ENCODE measurements at regions not wholly inside any gene's neighbourhood (a gene's known extent, or its start where the extent isn't known, plus 50 kb on each side); places are given as distances from the start of the nearest gene placed in this dataset.

- H3K27ac ChIP-seq: no peak overlapping the region
- H3K27me3 ChIP-seq: no peaks in the 10 kb centered on the region
- no peaks in the 10 kb centered on the region for H3K36me3 ChIP-seq
- TF ChIP-seq POLR2A (IDR thresholded peaks at IDR 0.05) (no peak), CTCF (IDR thresholded peaks at IDR 0.05) (no peak)
- no peaks in the 10 kb centered on the region for H3K4me1 ChIP-seq
- no peaks in the 10 kb centered on the region for H3K9me3 ChIP-seq
- H3K4me3 ChIP-seq: no peak overlapping the region
- no peak for DNase-seq
These were observed 731.0 kb upstream of the LRATD1 start for GRCh38 chr2:13901526-13901925.

GRCh38 chr2:13905831-13906230 is 726.7 kb upstream of the LRATD1 start:
- Histone ChIP-seq H3K27me3 (no peaks in the 10 kb centered on the region), H3K27ac (no peak overlapping the region), H3K4me1 (no peaks in the 10 kb centered on the region), H3K4me3 (no peak overlapping the region), H3K36me3 (no peaks in the 10 kb centered on the region), H3K9me3 (no peaks in the 10 kb centered on the region)
- no peak for DNase-seq
- TF ChIP-seq POLR2A (IDR thresholded peaks at IDR 0.05): no peak
- no peak for TF ChIP-seq CTCF (IDR thresholded peaks at IDR 0.05)

- no peak overlapping the region for H3K27ac ChIP-seq
- no peaks in the 10 kb centered on the region for H3K4me1 ChIP-seq
- no peak for TF ChIP-seq CTCF (IDR thresholded peaks at IDR 0.05)
- no peak for TF ChIP-seq POLR2A (IDR thresholded peaks at IDR 0.05)
- H3K36me3 ChIP-seq: no peaks in the 10 kb centered on the region
- DNase-seq: no peak
- H3K27me3 ChIP-seq: no peaks in the 10 kb centered on the region
- no peak overlapping the region for H3K4me3 ChIP-seq
- H3K9me3 ChIP-seq: no peaks in the 10 kb centered on the region
These were observed 716.5 kb upstream of the LRATD1 start for GRCh38 chr2:13916066-13916465.

GRCh38 chr2:13917958-13918357 is 714.6 kb upstream of the LRATD1 start:
- no peaks in the 10 kb centered on the region for H3K27me3 ChIP-seq
- no peak for DNase-seq
- H3K27ac ChIP-seq: no peak overlapping the region
- H3K4me3 ChIP-seq: no peak overlapping the region
- no peak for TF ChIP-seq POLR2A (IDR thresholded peaks at IDR 0.05)
- no peak for TF ChIP-seq CTCF (IDR thresholded peaks at IDR 0.05)
- no peaks in the 10 kb centered on the region for H3K9me3 ChIP-seq
- no peaks in the 10 kb centered on the region for H3K4me1 ChIP-seq
- no peaks in the 10 kb centered on the region for H3K36me3 ChIP-seq

GRCh38 chr2:13919981-13920382 is 712.5 kb upstream of the LRATD1 start:
- no peak overlapping the region for H3K4me3 ChIP-seq
- no peak overlapping the region for H3K27ac ChIP-seq
- H3K27me3 ChIP-seq: no peaks in the 10 kb centered on the region
- H3K4me1 ChIP-seq: no peaks in the 10 kb centered on the region
- H3K9me3 ChIP-seq: no peaks in the 10 kb centered on the region
- TF ChIP-seq POLR2A (IDR thresholded peaks at IDR 0.05) (no peak), CTCF (IDR thresholded peaks at IDR 0.05) (no peak)
- no peak for DNase-seq
- H3K36me3 ChIP-seq: no peaks in the 10 kb centered on the region

- Histone ChIP-seq H3K4me3 (no peak overlapping the region), H3K9me3 (no peaks in the 10 kb centered on the region), H3K27ac (no peak overlapping the region), H3K36me3 (no peaks in the 10 kb centered on the region), H3K4me1 (no peaks in the 10 kb centered on the region), H3K27me3 (no peaks in the 10 kb centered on the region)
- DNase-seq: no peak
- TF ChIP-seq CTCF (IDR thresholded peaks at IDR 0.05) (no peak), POLR2A (IDR thresholded peaks at IDR 0.05) (no peak)
These were observed 711.3 kb upstream of the LRATD1 start for GRCh38 chr2:13921245-13921644.

Measured in Peyer's patch (tissue), 4 donors.